ENCODE measurements at regions not wholly inside any gene's neighbourhood (a gene's known extent, or its start where the extent isn't known, plus 50 kb on each side); places are given as distances from the start of the nearest gene placed in this dataset.
A peak's percentile ranks its signal among the peaks of the same experiment; 100 is the strongest.
"Not testable (repeated sequence)": the region's sequence is repeated elsewhere in the genome, so short reads cannot be mapped to it uniquely, and the experiment has no call there.

DNA sequence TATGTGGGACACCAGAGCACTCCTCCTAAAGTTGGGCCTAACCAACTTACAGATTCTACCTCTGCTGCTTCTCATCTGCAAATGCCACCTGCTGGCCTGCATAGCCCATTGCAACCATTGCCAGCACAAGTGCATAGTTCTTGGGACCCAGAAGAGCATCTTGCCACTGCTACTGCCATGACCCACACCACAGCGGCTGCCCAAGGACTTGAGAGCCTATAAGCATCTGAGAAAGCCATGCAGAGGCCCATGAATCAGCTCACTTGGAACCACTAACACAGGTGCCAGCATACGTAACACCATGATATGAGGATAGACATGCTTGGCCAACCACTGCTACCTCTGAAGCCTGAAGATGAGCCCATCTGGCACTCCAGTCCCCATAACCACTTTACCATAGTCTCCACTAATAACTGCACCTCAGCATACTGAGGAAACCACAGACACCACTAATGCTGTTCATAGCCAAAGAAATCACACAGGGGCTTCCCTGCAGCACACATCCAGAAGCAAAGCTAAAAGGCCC is 258.1 kb upstream of the AGTR2 start:
- DNase-seq: no peak

DNA sequence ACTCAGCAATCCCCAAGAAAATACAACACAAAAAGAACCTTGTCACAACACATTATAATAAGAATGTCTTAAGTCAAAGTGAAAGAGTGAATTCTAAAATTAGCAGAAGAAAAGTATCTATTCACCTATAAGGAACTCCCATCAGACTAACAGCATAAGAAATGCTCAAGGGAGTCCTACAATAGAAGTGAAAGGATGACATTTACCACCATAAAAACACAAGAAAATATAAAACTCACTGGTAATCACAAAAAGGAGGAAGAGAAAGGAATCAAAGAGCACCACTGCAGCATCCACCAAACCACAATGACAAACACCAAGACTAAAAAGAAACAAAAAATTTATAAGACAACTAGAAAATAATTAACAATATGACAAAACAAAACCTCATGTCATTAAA is 257.0 kb upstream of the AGTR2 start:
- no peak for DNase-seq

DNA sequence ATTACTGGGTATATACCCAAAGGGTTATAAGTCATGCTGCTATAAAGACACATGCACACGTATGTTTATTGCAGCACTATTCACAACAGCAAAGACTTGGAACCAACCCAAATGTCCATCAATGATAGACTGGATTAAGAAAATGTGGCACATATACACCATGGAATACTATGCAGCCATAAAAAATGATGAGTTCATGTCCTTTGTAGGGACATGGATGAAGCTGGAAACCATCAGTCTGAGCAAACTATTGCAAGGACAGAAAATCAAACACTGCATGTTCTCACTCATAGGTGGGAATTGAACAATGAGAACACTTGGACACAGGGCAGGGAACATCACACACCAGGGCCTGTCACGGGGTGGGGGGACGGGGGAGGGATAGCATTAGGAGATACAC is 254.9 kb upstream of the AGTR2 start:
- not testable (repeated sequence) for DNase-seq

DNA sequence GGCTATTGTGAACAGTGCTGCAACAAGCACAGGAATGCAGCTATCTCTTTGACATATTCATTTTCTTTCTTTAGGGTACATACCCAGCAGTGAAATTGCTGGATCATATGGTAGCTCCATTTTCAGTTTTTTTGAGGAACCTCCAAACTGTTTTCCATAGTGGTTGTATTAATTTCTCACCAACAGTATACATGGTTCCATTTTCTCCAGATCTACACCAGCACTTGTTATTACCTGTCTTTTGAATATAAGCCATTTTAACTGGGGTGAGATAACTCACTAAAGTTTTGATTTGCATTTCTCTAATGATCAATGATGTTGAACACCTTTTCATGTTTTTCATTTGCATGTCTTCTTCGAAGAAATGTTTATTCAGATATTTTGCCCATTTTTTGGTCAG is 241.1 kb upstream of the AGTR2 start:
- DNase-seq: no peak

DNA sequence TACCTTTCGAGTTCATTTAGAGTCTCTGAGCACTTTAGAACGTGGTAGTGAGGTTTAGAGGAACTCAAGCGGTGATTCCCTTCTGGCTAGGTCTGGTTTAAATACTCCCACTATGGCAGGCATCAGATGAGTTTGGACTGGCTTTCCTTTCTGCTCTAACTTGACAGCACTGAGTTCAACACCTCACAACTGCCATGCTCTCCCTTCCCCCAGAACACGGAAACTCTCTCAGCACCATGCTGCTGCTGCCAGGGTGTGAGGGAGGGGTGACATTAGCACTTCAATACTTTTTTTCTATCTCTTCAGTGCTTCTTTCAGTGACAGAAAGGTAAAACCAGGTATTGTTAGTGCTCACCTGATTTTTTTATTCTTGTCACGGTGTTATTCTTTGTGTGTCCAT is 234.5 kb upstream of the AGTR2 start:
- no peak for DNase-seq

DNA sequence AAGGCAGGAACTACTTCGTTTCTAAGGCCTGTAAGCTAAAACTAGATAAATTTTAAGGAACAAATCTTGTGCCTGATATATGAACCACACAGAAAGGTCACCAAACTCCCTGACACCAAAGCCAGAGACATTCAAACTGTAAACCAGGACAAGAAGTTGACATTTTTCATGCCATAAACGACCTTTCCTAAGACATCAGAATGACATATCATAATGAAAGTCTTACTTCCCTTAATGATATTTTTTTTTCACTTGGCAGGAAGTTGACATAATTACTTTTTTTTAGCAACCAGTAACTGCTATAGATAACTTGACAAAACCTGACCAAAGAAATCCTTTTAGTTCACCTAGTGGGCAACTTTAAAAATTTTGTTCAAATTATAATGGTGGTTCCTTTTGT is 231.5 kb upstream of the AGTR2 start:
- DNase-seq: peak; percentile 2

DNA sequence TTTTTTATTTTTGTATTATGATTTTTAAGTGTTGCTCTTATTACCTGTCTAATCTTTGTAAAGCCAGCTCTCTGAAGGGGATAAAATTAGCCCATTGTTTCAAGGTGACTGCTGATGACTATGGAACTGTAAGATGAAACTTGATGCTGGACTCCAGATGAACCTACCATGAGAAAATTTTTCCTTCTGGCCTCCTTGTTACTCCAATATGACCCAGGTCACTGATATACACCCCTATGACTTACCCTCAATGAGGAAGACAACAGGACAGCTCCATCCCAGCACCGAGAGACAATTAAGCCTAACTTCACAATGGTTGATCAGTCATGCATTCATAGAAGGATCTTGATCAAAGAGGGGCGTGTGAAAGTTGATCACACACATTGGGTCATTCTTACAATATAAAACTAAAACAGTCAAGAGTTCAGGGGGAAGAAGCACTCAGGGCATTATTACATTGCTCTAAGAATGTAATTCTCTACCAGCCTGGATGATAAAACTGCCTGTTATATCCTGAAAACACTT is 230.8 kb upstream of the AGTR2 start:
- no peak for DNase-seq

DNA sequence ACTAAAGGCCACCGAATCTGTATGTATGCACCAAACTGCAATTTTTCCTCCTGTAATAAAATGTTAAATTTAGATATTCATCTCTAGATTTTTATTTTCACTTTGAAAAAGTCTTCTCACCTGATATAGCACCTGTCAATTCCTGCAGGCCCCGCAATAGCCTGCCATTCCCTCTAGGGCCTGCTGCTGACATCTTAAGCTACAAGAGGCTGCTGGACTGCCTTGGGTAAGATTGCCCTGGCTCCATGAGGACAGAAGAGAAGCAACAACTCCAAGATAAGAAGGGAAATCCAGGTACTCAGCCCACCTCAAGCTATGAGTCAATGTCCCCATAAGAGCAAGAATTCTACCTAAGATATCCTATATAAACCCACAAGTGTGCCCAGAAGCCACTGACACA is 230.2 kb upstream of the AGTR2 start:
- DNase-seq: no peak

DNA sequence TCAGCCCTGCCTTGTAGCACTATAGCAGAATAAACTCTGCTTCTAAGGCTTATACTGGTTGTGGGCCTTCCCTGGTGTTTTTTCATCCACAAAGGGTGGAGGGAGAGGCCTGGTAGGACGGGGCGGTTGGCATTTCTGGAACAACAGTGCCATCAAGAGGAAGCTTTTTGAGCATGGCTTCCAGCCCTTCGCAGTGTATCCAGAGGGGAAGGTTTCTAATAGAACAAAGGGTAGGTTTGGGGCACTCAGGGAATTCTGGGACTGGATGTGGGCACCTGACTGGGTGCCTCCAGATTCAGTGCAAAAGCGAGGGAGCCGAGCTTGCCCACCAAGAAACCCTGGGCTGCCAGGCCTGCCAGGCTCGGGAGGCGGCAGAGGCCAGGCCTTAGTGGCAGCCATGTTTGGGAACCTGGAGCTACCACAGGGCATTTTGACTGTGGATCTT is 229.6 kb upstream of the AGTR2 start:
- no peak for DNase-seq

DNA sequence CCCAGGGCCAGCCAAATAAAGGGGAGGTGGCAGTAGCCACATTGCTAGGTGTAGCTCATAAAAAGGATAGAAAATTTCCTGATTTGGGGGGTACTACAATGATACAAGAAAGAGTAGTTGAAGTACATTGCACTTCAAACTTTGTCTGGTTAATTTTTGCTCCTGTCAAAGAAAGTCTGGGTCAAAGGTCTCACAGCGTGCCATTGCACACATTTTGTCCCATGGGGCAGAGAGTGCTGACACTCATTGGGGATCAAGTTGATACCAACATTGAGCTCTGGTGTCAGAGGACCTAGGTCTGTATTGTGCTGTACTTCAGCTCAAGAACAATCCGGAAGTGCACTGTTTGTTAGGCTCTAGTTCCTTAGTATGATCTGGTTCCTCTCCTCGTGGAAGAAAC is 229.2 kb upstream of the AGTR2 start:
- DNase-seq: no peak

DNA sequence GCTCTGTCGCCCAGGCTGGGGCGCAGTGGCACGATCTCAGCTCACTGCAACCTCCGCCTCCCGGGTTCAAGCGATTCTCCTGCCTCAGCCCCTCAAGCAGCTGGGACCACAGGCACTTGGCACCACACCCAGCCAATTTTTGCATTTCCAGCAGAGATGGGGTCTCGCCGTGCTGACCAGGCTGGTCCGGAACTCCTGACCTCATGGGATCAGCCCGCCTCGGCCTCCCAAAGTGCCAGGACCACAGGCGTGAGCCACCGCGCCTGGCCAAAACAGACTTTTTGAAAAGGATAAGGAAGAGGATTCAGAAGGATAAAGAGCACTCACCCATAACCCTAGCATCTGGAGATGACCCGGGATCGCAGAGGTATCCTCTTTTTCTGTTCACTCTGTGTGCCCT is 224.5 kb upstream of the AGTR2 start:
- no peak for DNase-seq

DNA sequence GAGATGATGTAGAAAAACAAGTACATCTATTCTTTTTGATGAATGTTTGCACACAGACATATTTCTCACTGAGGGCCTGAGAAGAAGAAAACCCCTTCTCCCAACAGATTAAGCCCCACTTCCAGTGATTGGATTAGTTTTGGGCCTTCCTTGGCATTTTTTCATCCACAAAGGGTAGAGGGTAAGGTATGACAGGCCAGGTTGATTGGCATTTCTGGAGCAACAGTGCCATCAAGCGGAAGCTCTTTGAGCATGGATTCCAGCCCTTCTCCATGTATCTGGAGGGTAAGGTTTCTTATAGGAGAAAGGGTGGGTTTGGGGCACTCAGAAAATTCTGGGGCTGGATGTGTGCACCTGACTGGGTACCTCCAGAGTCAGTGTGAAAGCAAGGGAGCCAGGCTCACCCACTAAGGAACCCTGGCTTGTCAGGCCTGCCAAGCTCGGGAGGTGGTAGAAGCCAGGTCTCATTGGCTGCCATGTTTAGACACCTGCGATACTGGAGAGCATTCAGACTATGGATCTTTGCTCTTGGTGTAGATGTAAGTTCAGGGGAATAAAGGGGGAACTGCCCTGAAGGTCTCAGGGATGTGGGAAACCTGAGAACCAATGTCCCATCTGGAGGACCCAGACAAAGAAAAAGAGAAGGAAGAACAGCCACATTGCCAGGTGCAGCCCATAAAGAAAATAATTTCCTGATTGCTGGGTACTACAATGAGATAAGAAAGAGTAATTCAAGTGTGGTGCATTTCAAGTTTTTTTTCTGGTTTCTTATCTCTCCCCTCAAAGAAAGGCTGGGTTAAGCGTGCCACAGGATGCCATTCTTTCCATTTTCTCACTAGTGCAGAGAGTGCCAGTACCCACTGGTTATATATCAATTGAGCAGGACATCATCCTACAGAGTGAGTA is 222.3 kb upstream of the AGTR2 start:
- DNase-seq: no peak

DNA sequence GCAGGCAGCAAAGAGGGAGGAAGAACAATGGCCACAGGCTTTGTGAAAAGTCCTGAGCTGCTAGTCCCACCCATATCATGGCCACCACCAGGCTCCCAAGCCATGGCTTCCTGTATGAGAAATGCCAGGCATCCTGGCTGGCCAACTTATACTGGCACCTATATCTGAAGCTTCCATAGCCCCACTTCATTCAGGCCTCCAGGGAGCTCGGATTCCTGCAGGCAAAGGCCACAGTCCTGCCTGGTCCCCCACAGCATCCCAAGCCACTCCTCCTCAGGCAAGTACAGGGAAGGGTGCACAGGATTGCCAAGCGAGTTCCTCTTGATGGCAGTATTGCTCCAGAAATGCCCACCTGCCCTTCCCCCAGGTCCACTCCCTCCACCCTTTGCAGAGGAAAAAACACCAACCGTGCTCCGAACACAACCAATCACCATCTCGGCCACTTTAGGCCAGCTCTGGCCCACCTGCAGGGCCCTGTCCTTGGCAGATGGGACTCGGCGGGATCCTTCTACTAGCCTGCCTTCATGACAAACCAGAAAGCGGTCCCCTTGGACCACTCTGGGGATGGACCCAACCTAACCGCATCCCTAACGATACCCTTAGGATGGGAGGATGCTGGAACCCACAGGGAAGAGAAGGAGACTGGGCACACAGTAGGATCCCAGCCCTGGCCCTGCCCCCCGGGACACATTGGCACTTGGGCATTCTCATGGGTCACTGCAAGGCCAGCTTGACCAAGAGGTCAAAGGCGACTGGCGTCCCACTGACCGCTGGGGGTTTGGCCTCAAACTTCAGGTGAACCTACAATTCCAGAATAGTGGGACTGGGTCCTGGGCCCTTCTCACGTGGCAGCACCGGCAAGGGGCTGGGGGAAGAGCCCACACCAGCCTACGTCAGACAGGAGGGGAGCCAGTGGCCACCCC is 220.4 kb upstream of the AGTR2 start:
- DNase-seq: no peak

DNA sequence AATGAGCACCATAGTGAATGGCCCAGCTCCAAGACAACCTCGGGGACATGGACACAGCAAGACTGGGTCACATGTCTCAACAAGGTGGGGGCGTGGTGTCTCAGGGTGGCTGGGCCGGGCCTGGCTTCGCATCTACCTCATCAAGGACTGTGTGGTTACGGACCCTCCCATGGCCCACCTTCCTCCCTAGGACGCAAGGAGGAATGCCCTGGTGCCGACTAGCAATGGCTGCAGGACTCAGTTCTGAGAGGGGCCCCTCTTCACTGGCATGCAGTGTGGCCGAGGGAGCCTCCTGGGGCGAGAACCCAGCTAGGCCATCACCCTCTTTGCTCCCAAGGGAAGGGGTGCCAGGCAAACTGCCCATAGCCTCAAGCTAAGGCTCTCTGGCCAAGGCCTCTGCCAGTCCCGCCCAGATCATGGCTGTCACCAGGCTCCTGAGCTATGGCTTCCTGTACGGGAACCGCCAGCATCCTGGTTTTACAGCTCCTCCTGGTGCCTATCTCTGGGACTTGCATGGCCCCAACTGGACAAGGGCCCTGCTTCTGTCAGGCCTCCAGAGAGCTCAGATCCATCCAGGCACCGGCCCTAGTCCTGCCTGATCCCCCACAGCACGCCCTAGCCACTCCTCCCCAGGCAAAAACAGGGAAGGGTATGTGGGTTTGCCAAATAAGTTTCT is 218.0 kb upstream of the AGTR2 start:
- no peak for DNase-seq

DNA sequence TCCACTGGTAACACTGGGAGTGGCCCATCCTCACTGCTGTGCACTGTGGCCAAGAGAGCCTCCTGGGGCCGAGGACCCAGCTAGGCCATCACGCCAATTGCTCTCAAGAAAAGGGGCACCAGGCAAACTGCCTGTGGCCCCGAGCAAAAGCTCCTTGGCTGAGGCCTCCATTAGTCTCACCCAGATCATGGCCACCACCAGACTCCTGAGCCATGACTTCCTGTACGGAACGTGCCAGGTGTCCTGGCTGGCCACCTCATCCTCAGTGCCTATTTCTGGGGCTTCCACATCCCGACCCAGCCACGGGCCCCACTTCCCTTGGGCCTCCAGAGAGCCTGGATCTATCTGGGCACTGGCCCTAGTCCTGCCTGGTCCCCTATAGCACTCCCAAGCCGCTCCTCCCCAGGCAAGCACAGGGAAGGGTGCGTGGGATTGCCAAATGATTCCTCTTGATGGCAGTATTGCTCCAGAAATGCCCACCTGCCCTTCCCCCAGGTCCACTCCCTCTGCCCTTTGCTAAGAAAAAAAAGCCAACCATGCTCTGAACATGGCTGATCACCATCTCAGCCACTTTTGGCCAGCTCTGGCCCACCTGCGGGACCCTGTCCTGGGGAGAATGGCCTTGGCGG is 212.6 kb upstream of the AGTR2 start:
- DNase-seq: peak; percentile 1

DNA sequence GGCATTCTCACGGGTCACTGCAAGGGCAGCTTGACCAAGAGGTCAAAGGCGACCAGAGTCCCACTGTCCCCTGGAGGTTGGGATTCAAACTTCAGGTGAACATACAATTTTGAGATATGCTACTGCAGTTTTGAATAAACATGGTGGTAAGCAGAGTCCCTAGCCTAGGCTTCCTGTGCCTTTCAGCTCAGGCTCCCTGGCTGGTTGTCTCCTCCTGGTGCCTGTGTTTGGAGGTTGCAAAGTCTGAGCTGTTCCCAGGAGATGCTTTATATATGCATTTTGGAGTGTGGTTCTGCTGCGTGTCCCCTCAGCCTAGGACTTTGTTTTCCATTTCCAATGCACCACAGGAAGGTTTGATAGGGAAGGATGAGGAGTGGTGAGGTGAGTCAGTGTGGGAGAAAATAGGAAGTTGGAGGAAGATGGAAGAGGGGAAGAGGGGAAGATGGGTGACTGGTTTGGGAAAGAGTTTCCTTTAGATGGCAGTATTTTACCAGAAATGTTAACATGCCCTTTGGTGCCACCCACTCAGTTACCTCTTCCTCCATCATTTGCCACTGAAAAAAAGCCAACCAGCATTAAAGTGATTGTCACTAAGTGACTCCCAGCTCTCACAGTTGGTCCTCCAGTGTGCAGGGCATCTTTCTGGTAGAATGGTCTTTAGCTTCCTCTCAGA is 211.7 kb upstream of the AGTR2 start:
- peak; percentile 7 for DNase-seq

DNA sequence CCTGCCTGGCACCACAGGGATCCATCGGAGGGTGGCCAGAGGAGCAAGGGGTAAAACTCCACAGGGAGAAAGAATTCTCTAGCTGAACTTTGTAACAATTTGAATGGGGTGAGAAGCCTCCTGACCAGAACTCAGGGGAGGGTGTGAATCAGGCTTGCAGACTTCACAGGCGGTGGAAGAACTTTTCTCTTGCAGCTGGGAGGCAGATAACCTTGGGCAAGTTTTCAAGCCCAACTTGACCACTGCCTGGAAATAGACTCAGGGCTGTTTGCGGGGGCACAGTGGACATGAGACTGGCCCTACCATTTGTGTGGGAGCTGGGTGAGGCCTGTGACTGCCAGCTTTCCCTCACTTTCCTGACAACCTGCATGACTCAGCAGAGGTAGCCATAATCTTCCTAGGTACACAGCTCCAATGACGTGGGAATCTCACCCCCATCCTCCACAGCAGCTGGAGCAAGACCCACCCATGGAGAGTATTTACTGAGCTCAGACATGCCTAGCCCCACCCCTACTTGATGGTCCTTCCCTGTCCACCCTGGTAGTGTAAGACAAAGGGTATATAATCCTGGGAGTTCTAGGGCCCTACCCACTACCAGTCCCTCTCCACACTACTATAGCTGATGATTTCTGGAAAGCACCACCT is 210.0 kb upstream of the AGTR2 start:
- DNase-seq: no peak

DNA sequence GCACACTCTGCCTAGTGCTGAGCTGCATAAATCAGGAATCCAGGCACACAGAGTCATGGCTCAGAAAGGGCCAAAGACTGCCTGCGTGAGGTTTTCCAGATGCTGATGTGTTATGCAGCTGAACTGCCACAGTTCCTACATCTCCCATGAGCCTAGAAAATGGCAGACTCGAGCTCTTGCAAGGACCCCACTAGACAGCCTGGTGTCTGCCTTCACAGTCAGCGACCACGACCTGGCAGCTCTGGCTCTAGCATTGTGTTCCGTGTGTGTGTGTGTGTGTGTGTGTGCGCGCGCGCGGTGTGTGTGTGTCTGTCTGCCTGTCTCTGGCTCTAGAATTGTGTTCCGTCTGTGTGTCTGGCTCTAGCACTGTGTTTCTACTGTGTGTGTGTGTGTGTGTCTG is 203.6 kb upstream of the AGTR2 start:
- no peak for DNase-seq

DNA sequence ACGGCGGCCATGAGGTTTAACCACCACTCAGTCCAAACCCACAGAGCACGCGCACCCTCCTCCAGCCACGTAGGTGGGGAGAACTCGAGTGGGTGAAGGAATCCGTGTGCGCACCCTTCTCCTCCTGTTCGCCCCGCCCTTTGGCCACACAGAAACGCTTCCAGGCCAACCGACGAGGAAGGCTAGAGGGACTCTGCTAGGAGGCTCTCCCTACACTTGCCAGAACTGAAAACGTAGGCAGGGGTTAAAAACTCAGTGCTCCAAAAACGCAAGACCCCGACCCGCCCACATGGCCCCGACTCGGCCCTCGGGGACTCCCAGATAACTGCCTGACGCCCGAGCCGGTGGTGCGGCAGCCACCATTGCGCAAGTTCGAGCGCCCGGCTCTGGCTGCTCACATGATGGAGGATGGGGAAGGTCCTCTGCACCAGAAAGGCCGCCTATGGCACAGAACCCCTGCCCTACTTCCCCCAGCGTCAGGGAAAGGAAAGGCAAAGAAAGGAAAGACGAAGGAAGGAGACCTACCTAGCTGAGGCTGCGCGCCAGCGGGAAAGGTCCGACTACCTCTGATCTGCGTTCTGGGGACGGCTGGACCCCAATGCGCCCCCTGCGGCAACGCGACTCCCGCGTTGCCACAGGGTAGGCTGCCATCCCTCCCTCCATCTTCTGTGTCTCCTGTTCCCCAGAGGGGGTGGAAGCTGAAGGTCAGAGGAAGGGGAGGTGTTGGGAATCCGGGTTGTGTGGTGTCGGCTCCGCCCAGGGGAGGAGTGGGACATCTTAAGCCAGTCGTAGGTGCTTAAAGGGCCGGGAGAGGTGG is 201.9 kb upstream of the AGTR2 start:
- DNase-seq: peak; percentile 84

DNA sequence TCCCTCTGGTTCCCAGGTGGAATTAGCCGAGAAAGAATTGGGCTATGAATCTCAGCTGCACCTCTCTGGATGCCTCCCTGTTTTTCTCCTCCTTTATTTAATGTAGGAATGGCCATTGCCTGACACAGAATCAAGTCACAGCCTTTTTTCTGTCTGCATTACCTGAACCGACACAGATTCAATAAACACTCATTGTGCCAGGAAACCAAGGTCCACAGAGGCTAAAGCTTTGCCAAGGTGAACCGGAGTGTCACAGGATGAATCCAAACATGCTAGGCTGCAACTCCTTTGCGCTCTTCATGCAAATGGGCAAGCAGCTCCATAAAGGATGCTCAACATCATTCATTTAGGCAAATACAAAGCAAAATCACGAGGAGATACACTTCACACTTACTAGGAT is 199.8 kb upstream of the AGTR2 start:
- DNase-seq: no peak

Data from OCI-M1 (cell line).